ENCODE measurements at regions not wholly inside any gene's neighbourhood (a gene's known extent, or its start where the extent isn't known, plus 50 kb on each side); places are given as distances from the start of the nearest gene placed in this dataset.

GRCh38 chr11:81840380-81840779 is 893.3 kb downstream of the FAM181B start:
- TF ChIP-seq CTCF (IDR thresholded peaks at IDR 0.05), result no peak
- no peak for TF ChIP-seq POLR2A (IDR thresholded peaks at IDR 0.05)
- TF ChIP-seq POLR2AphosphoS5 (IDR thresholded peaks at IDR 0.05), result no peak
- TF ChIP-seq EP300 (IDR thresholded peaks at IDR 0.05), result peak in 1 of 4 donors; percentile 17
